Vagina (tissue), 2 donors: ENCODE measurements at regions not wholly inside any gene's neighbourhood (a gene's known extent, or its start where the extent isn't known, plus 50 kb on each side); places are given as distances from the start of the nearest gene placed in this dataset.

ENCODE experiments used
- DNase-seq, 2 donors: peaks; one replicate each; pipeline ENCODE4 v3.0.0-alpha.2; 2017; ENCODE audit errors: extremely low spot score in 2 of 2
- H3K27ac ChIP-seq: fragments of 200-600 bp; sonication (generic); one replicate; pipeline ENCODE4 v1.5.1; 2019
- H3K27me3 ChIP-seq: fragments of 200-600 bp; sonication (generic); one replicate; pipeline ENCODE4 v1.5.1; 2019
- H3K36me3 ChIP-seq, 2 donors: fragments of 200-600 bp; sonication (generic); one replicate each; pipeline ENCODE4 v1.5.1; 2017 to 2019
- H3K4me1 ChIP-seq: fragments of 200-600 bp; sonication (generic); one replicate; pipeline ENCODE4 v1.5.1; 2019
- H3K4me3 ChIP-seq, 2 donors: fragments of 200-600 bp; sonication (generic); 1 replicate in 1 of 2; 2 replicates in 1 of 2; pipeline ENCODE4 v1.5.1; 2016 to 2019
- H3K9me3 ChIP-seq: fragments of 200-600 bp; sonication (generic); one replicate; pipeline ENCODE4 v1.5.1; 2019
- POLR2A ChIP-seq, 2 donors: fragments of 450-650 bp; IDR thresholded peaks; one replicate each; pipeline ENCODE4 v1.6.1; 2017; ENCODE audit warnings: antibody characterized with exemption in 2 of 2, mild to moderate bottlenecking in 2 of 2, moderate library complexity in 2 of 2
- POLR2AphosphoS5 ChIP-seq, 2 donors: sonication (generic); formaldehyde crosslinking; IDR thresholded peaks; one replicate each; pipeline ENCODE4 v1.9.0; 2017; ENCODE audit warnings: antibody characterized with exemption in 2 of 2, mild to moderate bottlenecking in 2 of 2, low read depth in 1 of 2; ENCODE audit not compliant: insufficient read depth in 1 of 2
- intact Hi-C: fragments of 100-400 bp; cut with DNase I; formaldehyde crosslinking; loops from one replicate; pipeline ENCODE4 v1.15.1; 2023
- TF ChIP-seq, protein P1 (sequence below), 3 experiments: fragments of 450-650 bp in 2 of 3; fragments of 200-600 bp in 1 of 3; sonication (generic) in 1 of 3; IDR thresholded peaks; one replicate each; pipeline ENCODE4 v1.5.1; 2017 to 2019; ENCODE audit warnings: antibody characterized with exemption in 3 of 3, mild to moderate bottlenecking in 2 of 3, moderate library complexity in 2 of 3

DNA sequence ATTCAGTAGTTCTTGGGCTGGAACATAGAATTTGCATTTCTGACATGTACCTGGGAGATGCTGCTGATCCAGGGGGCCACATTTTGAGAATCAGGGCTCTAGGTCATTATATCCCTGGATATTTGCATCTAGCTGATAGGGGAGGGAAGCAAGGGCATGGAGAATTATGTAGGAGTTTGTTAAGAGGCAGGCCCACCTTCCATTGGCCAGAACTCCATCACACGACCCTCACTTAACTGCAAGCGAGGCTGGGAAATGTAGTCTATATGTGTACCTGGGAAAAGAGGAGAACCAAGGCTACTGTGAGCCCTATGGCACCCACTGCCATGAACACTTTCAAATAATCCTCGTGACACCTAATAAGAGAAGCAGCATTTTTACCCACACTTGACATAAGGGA, 657.6 kb downstream of the MED13L start:
- H3K27me3 ChIP-seq = no peaks in the 10 kb centered on the region

DNA sequence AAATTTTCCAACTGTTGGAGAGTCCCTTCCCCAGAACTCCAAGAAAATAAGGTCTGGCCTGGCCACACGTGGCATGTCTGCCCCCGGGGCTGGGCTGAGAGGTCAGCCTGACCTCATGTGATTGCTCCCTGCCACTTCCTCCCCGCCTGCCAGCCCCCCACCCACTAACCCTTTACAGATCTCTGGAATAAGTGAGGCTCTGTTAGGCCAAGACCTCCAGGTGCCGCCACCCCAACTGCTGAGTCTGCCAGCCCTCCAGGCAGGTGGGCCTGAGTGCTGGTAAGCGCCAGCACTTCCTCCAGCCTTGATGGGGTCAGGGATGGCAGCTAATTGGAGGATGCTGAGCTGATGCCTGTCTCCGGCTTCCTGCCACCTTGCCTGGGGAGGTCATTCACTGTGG, 658.4 kb downstream of the MED13L start:
- no peak for DNase-seq
- intact Hi-C loops = no loop called here
- Histone ChIP-seq H3K27ac (no peak overlapping the region), H3K36me3 (no peaks in the 10 kb centered on the region), H3K4me1 (no peaks in the 10 kb centered on the region), H3K4me3 (no peak overlapping the region), H3K9me3 (no peaks in the 10 kb centered on the region), H3K27me3 (no peaks in the 10 kb centered on the region)
- TF ChIP-seq, protein P1, sequence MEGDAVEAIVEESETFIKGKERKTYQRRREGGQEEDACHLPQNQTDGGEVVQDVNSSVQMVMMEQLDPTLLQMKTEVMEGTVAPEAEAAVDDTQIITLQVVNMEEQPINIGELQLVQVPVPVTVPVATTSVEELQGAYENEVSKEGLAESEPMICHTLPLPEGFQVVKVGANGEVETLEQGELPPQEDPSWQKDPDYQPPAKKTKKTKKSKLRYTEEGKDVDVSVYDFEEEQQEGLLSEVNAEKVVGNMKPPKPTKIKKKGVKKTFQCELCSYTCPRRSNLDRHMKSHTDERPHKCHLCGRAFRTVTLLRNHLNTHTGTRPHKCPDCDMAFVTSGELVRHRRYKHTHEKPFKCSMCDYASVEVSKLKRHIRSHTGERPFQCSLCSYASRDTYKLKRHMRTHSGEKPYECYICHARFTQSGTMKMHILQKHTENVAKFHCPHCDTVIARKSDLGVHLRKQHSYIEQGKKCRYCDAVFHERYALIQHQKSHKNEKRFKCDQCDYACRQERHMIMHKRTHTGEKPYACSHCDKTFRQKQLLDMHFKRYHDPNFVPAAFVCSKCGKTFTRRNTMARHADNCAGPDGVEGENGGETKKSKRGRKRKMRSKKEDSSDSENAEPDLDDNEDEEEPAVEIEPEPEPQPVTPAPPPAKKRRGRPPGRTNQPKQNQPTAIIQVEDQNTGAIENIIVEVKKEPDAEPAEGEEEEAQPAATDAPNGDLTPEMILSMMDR (IDR thresholded peaks at IDR 0.05) = no peak
- TF ChIP-seq POLR2A (IDR thresholded peaks at IDR 0.05) (no peak), POLR2AphosphoS5 (IDR thresholded peaks at IDR 0.05; ENCODE audit: insufficient read depth in 1 of 2, low read depth in 1 of 2) (no peak)

More for the DNA sequence above, 657.6 kb downstream of the MED13L start:
- TF ChIP-seq POLR2AphosphoS5 (IDR thresholded peaks at IDR 0.05; ENCODE audit: insufficient read depth in 1 of 2, low read depth in 1 of 2) (no peak), POLR2A (IDR thresholded peaks at IDR 0.05) (no peak)
- TF ChIP-seq, protein P1 (IDR thresholded peaks at IDR 0.05) = no peak
- Histone ChIP-seq H3K27ac (no peak overlapping the region), H3K4me1 (no peaks in the 10 kb centered on the region), H3K9me3 (no peaks in the 10 kb centered on the region), H3K36me3 (no peaks in the 10 kb centered on the region), H3K4me3 (no peak overlapping the region)
- intact Hi-C loops = no loop called here
- DNase-seq = no peak

DNA sequence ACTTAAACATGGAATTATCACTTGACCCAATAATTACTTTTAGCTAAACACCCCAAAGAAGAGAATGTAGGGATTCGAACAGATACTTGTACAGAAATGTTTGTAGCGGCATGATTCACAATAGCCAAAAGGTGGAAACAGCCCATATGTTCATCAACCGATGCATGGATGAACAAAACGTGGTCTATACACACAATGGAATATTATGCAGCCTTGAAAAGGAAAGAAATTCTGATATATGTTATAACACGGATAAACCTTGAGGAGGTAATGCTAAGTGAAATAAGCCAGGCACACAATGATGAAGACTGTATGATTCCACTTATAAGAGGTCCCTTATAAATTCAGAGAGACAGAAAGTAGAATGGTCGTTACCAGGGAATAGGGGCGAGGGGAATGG, 659.4 kb downstream of the MED13L start:
- Histone ChIP-seq H3K27me3 (no peaks in the 10 kb centered on the region), H3K4me3 (no peak overlapping the region), H3K36me3 (no peaks in the 10 kb centered on the region), H3K9me3 (no peaks in the 10 kb centered on the region), H3K27ac (no peak overlapping the region), H3K4me1 (no peaks in the 10 kb centered on the region)
- intact Hi-C loops = no loop called here
- no peak for DNase-seq
- TF ChIP-seq, protein P1 (IDR thresholded peaks at IDR 0.05) = no peak
- no peak for TF ChIP-seq POLR2AphosphoS5 (IDR thresholded peaks at IDR 0.05; ENCODE audit: insufficient read depth in 1 of 2, low read depth in 1 of 2)
- no peak for TF ChIP-seq POLR2A (IDR thresholded peaks at IDR 0.05)

DNA sequence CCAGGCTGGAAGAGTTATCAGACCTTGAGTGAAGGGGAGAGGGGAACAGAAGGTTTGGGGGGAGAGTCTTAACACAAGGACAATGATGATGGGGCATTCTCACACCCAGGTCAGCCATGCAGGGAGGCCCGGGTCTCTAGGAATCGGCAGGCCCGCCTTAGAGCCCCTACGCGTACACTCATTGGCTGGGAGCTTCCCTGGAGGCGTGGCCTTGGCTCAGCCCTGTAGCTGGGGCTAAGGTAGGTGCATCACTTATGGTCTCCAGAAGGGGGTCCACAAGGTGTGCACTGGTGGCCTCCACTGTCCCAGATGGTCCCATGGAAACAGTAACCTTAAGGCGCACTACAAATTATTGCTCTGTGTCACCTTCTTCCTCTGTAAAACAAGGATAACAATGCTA, 660.1 kb downstream of the MED13L start:
- Histone ChIP-seq H3K27ac (no peak overlapping the region), H3K27me3 (no peaks in the 10 kb centered on the region), H3K9me3 (no peaks in the 10 kb centered on the region), H3K4me3 (no peak overlapping the region), H3K4me1 (no peaks in the 10 kb centered on the region), H3K36me3 (no peaks in the 10 kb centered on the region)
- intact Hi-C loops = no loop called here
- DNase-seq = no peak
- TF ChIP-seq POLR2A (IDR thresholded peaks at IDR 0.05) = no peak
- no peak for TF ChIP-seq POLR2AphosphoS5 (IDR thresholded peaks at IDR 0.05; ENCODE audit: insufficient read depth in 1 of 2, low read depth in 1 of 2)
- TF ChIP-seq, protein P1 (IDR thresholded peaks at IDR 0.05) = no peak

DNA sequence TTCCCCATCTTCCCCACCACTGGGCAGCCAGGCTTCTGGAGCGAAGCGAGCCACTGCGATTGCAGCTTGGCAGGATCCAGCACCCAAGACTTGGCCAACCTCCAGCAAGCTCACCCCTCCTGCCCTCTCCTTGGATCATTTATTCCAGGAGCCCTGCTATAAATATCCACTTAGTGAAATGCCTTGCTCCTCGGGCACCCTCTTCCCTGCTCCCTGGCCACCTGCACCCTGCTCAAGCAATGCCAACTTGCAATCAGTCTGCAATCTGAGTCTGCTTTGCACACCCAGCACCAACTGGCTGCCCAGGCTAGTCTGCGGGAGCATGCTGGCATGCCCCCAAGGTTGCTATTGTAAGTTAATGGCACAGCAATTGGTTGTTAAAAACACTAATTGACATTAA, 666.0 kb downstream of the MED13L start:
- H3K27ac ChIP-seq = no peak overlapping the region
- intact Hi-C loops = no loop called here
- no peak for DNase-seq
- H3K4me1 ChIP-seq = peaks cover 7% of the 10 kb centered on the region
- H3K36me3 ChIP-seq = no peaks in the 10 kb centered on the region
- no peak for TF ChIP-seq POLR2A (IDR thresholded peaks at IDR 0.05)
- TF ChIP-seq, protein P1 (IDR thresholded peaks at IDR 0.05) = no peak
- TF ChIP-seq POLR2AphosphoS5 (IDR thresholded peaks at IDR 0.05; ENCODE audit: insufficient read depth in 1 of 2, low read depth in 1 of 2) = no peak
- H3K4me3 ChIP-seq = no peak overlapping the region
- no peaks in the 10 kb centered on the region for H3K27me3 ChIP-seq
- no peaks in the 10 kb centered on the region for H3K9me3 ChIP-seq
